ENCODE measurements at regions not wholly inside any gene's neighbourhood (a gene's known extent, or its start where the extent isn't known, plus 50 kb on each side); places are given as distances from the start of the nearest gene placed in this dataset.
A peak's percentile ranks its signal among the peaks of the same experiment; 100 is the strongest.
"Not testable (repeated sequence)": the region's sequence is repeated elsewhere in the genome, so short reads cannot be mapped to it uniquely, and the experiment has no call there.

DNA sequence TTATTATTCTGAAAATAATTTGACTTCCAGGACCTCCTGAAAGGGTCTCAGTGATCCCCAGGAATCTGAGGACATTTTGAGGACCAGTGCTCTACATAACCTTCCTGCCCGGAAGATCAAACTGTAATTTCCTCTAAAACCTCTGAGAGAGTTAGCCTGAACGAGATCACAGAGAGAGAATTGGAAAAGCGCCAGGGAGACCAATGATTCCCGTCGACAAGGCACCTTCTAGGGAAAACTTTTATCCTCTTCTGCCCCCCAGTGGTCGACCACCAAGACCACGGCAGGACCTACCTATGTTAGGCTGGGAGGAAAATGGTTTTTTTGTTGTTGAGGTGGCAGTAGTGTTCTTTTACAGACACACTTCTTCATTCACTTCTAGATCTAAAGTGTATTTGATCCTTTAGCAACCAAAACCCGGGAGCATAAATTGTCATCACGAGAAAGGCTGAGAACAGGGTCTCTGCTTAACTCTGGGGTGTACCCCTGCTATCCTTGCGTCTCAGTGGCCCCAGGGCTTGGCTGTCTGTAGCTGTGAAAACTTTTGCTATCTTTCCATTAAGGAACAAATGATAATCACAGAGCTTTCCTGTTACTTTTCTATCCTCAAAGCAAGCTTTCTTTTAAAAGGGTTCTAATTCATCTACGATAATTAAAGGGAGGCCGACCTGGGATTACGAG lies 62.9 kb upstream of the NID2 start:
- peak in 2 of 3 donors; percentile 22 to 72 for DNase-seq
- H3K4me3 ChIP-seq, result no peak overlapping the region
- no peaks in the 10 kb centered on the region for H3K27me3 ChIP-seq
- peaks cover 0 to 4% (median 0%) of the 10 kb centered on the region in 4 donors for H3K9me3 ChIP-seq
- peaks cover 0 to 7% (median 0%) of the 10 kb centered on the region in 4 donors for H3K4me1 ChIP-seq
- TF ChIP-seq, protein P1, sequence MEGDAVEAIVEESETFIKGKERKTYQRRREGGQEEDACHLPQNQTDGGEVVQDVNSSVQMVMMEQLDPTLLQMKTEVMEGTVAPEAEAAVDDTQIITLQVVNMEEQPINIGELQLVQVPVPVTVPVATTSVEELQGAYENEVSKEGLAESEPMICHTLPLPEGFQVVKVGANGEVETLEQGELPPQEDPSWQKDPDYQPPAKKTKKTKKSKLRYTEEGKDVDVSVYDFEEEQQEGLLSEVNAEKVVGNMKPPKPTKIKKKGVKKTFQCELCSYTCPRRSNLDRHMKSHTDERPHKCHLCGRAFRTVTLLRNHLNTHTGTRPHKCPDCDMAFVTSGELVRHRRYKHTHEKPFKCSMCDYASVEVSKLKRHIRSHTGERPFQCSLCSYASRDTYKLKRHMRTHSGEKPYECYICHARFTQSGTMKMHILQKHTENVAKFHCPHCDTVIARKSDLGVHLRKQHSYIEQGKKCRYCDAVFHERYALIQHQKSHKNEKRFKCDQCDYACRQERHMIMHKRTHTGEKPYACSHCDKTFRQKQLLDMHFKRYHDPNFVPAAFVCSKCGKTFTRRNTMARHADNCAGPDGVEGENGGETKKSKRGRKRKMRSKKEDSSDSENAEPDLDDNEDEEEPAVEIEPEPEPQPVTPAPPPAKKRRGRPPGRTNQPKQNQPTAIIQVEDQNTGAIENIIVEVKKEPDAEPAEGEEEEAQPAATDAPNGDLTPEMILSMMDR (IDR thresholded peaks at IDR 0.05), result peak in 5 of 6 experiments; percentile 35 to 49 (median 45)
- TF ChIP-seq POLR2A (IDR thresholded peaks at IDR 0.05), result no peak
- H3K27ac ChIP-seq, result no peak overlapping the region
- no peaks in the 10 kb centered on the region for H3K36me3 ChIP-seq

DNA sequence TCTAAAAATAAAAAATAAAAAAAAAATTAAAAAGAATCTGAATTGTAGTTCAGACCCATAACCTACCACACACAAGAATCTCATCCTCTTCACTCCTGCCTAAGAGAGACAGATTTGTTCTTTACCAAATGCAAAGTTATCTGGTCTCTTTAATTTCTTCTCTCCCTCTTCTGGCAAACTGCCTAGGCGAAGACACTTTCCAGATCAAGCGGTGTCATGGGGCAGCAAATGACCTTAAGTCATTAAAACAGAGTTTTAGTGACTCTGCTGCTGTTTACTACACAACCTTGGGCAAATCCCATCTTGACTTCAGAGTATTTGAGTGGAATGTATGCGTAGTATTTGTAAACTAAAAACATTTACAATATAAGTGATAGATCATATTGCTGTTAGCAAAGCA lies 60.9 kb upstream of the NID2 start:
- Histone ChIP-seq H3K27ac (no peak overlapping the region), H3K27me3 (no peaks in the 10 kb centered on the region), H3K4me3 (no peak overlapping the region), H3K9me3 (no peaks in the 10 kb centered on the region), H3K36me3 (no peaks in the 10 kb centered on the region), H3K4me1 (peaks cover 0 to 14% (median 0%) of the 10 kb centered on the region in 4 donors)
- DNase-seq, result no peak
- no peak for TF ChIP-seq POLR2A (IDR thresholded peaks at IDR 0.05)
- TF ChIP-seq, protein P1 (IDR thresholded peaks at IDR 0.05), result no peak

DNA sequence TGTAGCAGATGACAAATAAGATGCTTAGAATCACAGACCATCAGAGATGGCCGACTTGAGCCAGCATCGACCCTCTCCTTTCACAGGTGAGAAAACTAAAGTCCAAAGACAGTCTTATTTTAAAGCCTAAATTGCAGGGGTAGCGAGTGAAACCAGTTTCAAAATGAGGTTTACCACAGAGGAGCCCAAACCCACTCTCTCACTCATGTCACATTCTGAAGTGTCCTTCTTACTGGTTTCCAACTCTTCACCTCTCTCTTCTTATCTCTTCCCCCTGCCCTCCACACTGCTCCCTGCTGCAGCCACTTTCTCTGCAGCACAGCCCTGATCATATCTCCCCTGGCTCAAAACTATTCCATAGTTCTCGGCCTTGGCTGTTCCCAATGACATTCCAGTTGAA lies 57.0 kb upstream of the NID2 start:
- DNase-seq, result no peak
- no peak overlapping the region for H3K27ac ChIP-seq

DNA sequence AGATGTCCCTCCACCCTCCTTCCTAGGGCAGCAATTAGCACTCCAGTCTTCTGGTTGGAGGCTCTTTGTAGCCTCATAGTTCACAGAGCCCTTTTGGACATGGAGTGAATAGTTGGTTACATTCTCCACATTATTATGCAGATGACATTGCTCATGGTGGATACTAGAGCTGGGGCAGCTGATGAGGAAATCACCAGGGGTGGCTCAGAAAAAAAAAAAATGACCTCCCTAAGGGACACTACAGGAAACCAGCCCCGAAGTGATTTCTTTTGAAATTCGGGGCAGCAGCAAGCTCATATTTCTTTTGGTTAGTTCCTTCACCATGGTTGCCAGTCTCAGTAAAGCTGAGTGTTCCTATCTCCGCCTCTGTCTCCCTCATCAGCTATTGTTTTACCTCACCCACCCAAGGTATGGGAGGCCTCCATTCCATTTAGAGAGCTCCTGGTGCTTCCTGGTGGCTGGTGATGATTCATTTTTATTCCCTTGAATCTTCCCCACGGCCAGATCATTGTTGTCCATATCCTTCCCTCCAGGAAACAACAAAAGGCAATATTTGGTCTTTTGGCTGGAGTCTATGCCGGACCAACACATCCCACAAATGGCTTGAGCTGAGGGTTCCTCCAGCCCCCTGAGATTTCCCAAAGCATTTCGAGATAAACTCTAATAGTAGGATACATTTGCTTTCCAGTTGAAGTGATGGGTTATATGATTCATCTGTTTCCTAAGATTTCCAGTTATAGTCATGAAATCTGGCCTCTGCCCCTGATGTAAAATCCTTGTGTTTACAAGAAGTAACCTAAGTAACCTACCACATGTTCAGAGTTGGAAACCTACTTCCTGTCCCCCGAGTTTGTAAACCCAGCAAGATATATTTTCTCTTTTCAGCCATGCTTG lies 56.2 kb upstream of the NID2 start:
- Histone ChIP-seq H3K27me3 (no peaks in the 10 kb centered on the region), H3K4me1 (peaks cover 0 to 8% (median 0%) of the 10 kb centered on the region in 4 donors), H3K27ac (peak overlapping the region in 2 of 4 donors; percentile 31 to 44), H3K9me3 (no peaks in the 10 kb centered on the region), H3K36me3 (no peaks in the 10 kb centered on the region), H3K4me3 (no peak overlapping the region)
- DNase-seq, result no peak
- no peak for TF ChIP-seq POLR2A (IDR thresholded peaks at IDR 0.05)
- TF ChIP-seq, protein P1 (IDR thresholded peaks at IDR 0.05), result no peak

More for the DNA sequence above, 57.0 kb upstream of the NID2 start:
- Histone ChIP-seq H3K9me3 (no peaks in the 10 kb centered on the region), H3K36me3 (no peaks in the 10 kb centered on the region), H3K4me3 (no peak overlapping the region), H3K27me3 (no peaks in the 10 kb centered on the region), H3K4me1 (peaks cover 0 to 8% (median 0%) of the 10 kb centered on the region in 4 donors)
- no peak for TF ChIP-seq POLR2A (IDR thresholded peaks at IDR 0.05)
- TF ChIP-seq, protein P1 (IDR thresholded peaks at IDR 0.05), result no peak

DNA sequence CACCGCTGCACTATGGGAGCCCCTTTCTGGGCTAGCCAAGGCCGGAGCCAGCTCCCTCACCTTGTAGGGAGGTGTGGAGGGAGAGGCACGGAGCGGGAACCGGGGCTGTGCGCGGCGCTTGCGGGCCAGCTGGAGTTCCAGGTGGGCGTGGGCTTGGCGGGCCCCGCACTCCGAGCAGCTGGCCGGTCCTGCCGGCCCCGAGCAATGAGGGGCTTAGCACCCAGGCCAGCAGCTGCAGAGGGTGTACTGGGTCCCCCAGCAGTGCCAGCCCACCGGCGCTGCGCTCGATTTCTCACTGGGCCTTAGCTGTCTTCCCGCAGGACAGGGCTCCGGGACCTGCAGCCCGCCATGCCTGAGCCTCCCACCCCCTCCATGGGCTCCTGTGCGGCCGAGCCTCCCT lies 53.3 kb upstream of the NID2 start:
- H3K9me3 ChIP-seq, H3K4me1 ChIP-seq, H3K27ac ChIP-seq, H3K36me3 ChIP-seq, H3K27me3 ChIP-seq, H3K4me3 ChIP-seq, DNase-seq: not testable (repeated sequence)

DNA sequence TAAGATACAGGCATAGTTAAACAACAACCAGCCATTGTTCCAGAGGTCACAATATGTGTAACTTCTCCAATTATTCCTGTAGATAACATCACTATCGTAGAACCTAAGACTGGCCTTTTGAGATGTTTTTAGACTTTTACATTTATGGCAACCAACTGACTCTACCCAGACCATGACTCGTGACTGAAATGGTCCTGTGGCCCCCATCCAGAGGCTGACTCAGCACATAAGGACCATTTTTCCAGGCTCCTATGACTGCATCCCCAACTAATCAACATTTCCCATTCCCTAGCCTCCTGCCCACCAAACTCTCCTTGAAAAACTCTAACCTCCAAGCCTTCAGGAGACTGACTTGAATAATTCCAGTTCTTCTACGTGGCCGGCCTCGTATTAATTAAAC lies 52.6 kb upstream of the NID2 start:
- Histone ChIP-seq H3K9me3 (no peaks in the 10 kb centered on the region), H3K4me3 (no peak overlapping the region), H3K27me3 (no peaks in the 10 kb centered on the region), H3K4me1 (peaks cover 0 to 8% (median 0%) of the 10 kb centered on the region in 4 donors), H3K36me3 (no peaks in the 10 kb centered on the region), H3K27ac (no peak overlapping the region)
- no peak for DNase-seq
- TF ChIP-seq, protein P1 (IDR thresholded peaks at IDR 0.05), result no peak
- no peak for TF ChIP-seq POLR2A (IDR thresholded peaks at IDR 0.05)

Data from Peyer's patch (tissue), 4 donors.